ENCODE measurements at regions not wholly inside any gene's neighbourhood (a gene's known extent, or its start where the extent isn't known, plus 50 kb on each side); places are given as distances from the start of the nearest gene placed in this dataset.

DNA sequence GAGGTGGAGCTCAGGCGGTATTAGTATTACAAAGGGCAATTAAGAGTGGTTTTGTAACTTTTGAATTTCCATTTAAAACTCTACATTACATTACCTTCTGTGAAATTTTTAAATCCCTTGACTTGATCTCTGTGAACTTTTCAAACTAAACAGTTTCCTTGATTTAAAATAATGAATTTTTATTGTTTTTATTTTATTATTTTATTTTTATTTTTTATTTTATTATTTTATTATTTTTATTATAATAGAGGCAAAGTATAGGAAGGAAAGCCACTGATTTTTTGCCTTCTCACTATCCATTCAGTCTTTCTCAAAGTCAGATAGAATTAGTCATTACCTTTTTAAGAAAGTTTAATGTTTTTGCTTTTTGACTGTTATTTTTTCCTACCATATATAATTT lies 1248.1 kb upstream of the SLC10A2 start:
- TF ChIP-seq CTCF (IDR thresholded peaks at IDR 0.05; ENCODE audit: low read depth, low read length) (no peak), POLR2A (IDR thresholded peaks at IDR 0.05; ENCODE audit: extremely low read depth, insufficient read length) (no peak), MYC (IDR thresholded peaks at IDR 0.05; ENCODE audit: low read depth, low read length) (no peak)
- TF ChIP-seq, protein P1, sequence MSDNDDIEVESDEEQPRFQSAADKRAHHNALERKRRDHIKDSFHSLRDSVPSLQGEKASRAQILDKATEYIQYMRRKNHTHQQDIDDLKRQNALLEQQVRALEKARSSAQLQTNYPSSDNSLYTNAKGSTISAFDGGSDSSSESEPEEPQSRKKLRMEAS (IDR thresholded peaks at IDR 0.05; ENCODE audit: low read depth, low read length), result no peak

Data from NB4 (cell line).